GM12891 (cell line): ENCODE measurements at regions not wholly inside any gene's neighbourhood (a gene's known extent, or its start where the extent isn't known, plus 50 kb on each side); places are given as distances from the start of the nearest gene placed in this dataset.

Source experiments
- POLR2A ChIP-seq: IDR thresholded peaks from 2 replicates; pipeline ENCODE4 v1.6.1; 2011; ENCODE audit warnings: low read depth, low read length, control low read depth
- POU2F2 ChIP-seq: IDR thresholded peaks from 2 replicates; pipeline ENCODE4 v1.6.1; 2011; ENCODE audit warnings: low read depth, mild to moderate bottlenecking, control low read depth, low read length, moderate library complexity
- SPI1 ChIP-seq: IDR thresholded peaks from 2 replicates; pipeline ENCODE4 v1.6.1; 2011; ENCODE audit warnings: low read depth, low read length, control low read depth
- TAF1 ChIP-seq: IDR thresholded peaks from 2 replicates; pipeline ENCODE4 v1.6.1; 2011; ENCODE audit warnings: low read depth, low read length, control low read depth

GRCh38 chr12:97160277-97160676 is 253.2 kb downstream of the NEDD1 start:
- no peak for TF ChIP-seq POU2F2
- TF ChIP-seq POLR2A = no peak
- no peak for TF ChIP-seq SPI1
- TF ChIP-seq TAF1 = no peak
